Dedifferentiated amniotic fluid mesenchymal stem cell (primary cell): ENCODE measurements at regions not wholly inside any gene's neighbourhood (a gene's known extent, or its start where the extent isn't known, plus 50 kb on each side); places are given as distances from the start of the nearest gene placed in this dataset.
"Not testable (repeated sequence)": the region's sequence is repeated elsewhere in the genome, so short reads cannot be mapped to it uniquely, and the experiment has no call there.

Experiments
- DNase-seq: peaks from one replicate; pipeline ENCODE4 v3.0.0-alpha.2; 2016; ENCODE audit errors: extremely low spot score

DNA sequence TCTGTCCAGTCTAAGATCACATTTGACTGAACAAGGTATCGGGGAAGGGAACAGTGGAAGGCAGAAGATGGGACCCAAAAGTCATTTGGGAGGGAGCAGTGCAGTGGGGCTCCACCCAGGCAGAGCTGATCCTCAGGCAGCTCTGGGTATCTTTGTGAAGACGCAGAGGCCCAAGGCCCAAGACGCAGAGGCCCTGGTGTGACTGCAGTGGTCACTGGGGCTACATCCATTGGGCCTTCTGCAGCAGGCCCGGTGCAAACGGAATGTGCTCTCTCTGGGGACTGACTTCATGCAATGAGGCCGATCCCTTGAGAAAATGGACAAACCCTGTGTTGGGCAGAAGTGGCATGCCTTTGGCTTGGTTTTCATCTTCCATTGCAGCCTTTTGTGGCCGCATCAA, 463.4 kb upstream of the ZNF507 start:
- DNase-seq, result no peak

DNA sequence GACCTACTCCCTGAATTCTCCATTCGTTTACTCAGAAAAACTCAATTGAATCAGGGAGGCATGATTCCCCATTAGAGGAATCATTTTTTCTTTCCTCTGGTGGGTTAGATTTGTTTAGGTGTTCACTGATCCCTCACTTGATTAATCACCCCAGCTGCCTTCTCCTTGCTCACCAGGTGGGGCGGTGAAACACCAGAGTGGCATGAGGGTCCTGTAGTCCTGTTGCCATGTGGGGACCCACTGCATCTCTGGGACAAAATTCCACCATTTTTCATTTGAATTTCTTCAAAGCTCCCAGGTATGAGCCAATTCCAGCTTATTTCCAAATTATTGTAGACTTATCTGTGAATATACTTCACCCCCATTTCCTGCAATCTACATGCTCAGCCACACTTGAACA, 462.7 kb upstream of the ZNF507 start:
- no peak for DNase-seq

DNA sequence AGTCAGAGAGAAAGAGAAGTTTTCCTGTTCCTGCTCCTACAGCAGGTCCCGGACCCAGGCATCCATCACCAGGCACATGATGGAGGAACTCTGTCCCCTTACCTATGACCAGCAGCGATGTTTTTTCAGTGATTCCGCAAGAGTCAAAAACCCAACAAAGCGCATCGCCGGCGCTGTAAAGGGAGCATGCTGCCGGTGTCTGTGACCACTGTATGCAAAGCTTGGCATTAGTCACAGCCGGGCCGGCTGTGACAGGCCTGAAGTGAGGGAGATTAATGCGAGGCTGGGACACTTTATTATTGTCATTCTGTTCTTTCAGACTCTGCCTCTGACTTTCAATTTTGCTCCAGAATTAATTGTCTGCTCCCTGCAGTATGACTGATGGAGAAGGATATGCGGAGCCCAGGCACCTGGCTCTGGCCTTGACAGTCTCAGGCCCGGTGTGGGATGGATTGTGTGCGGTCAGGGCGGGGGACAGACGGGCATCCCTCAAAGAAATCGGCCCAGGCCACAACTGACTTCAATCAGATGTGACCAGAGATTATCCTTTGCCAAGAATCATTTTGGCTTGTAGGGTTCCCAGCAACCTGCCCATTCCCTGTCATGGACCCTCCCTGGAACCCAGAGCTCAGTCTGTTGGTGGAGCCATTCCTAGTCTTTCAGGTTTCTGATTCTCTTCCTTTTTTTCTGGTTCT, 462.0 kb upstream of the ZNF507 start:
- DNase-seq, result no peak

DNA sequence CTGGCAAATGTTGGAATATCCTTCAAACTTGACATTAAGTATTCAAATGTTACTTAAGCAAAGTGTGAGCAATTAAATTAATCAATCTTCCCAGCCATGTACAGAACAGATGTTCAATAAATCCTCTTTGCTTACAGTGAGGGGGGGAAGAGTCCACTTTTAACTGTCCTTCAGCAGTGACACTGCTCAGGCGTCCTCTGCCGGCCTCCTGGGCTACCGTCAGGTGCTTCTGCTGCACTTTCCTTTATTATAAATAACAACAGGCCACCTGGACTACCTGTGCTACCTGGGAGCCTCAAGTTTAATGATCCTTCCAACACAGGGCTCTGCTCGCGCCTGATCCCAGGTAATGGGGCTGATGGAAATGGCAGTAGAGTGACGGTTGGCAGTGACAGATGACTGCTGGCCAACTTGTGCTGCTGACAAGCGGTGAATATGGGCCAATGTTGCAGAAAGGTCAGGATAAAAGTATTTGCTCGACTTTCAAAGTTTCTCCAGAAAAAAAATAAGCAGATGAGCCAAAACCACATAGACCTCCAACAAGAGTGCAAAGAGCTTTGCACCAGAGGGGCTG, 460.0 kb upstream of the ZNF507 start:
- no peak for DNase-seq

- DNase-seq, result no peak
These were observed 455.2 kb upstream of the ZNF507 start for GRCh38 chr19:31890230-31890629.

- no peak for DNase-seq
These were observed 453.4 kb upstream of the ZNF507 start for GRCh38 chr19:31892060-31892459.

- not testable (repeated sequence) for DNase-seq
These were observed 451.9 kb upstream of the ZNF507 start for GRCh38 chr19:31893491-31893890.

DNA sequence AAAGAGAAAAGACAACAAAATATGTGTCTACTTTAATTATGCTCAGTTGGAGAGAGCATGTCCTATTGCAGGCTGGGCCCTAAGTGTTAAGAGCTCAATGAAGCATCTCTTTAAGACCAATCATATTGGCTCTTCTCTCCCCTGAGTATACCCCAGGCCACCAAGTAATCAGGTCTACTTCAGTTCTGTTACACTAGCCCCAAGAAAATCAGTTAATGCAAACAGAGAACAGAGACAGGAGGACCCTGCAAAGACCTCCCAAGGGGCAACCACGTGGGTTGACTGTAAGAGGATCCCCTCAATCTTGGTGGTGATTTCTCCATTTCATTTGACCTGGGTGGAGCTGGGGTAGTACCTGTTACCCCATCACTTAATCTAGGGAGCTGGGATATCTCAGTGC, 451.0 kb upstream of the ZNF507 start:
- DNase-seq, result no peak

DNA sequence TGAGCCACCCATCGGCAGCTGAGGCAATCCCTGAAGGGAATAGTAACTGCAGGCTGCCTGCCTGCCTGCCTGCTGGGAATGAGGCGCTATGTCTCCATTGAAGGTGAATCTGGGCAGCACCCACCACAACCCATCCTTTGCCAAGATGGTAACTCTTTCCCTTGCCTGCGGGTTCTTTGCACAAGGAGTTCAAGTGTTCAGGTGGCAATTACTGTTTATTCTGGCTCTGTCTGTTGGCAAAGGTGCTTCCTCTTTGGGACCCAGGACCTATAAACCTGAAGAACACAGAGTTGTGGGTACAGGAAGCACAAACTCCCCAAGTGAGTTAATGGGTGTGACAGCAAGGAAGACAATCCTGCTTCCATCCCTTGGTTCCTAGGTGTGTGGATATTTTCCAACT, 448.1 kb upstream of the ZNF507 start:
- DNase-seq, result no peak

GRCh38 chr19:31900991-31901390, 444.4 kb upstream of the ZNF507 start:
- no peak for DNase-seq

GRCh38 chr19:31902821-31903220, 442.6 kb upstream of the ZNF507 start:
- no peak for DNase-seq

DNA sequence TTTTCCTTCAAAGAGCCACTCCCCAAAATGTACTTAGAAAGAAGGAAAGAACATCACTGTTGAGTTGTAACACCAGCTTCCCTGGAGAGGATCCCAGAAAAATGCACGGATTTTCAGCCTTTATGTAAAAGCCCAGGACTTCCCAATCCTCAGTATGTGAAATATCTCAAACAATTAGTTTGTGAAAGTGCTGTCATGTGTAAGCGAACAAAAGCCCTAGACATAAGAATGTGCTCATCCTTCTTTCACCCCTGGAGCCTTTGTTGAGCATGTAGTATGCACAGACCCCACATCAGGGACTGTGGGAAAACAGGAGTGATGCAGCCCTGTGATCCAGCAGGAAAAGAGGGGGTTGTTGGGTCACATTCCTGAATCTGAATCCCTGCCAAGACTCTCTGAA, 441.4 kb upstream of the ZNF507 start:
- no peak for DNase-seq

GRCh38 chr19:31906111-31906871, 439.1 kb upstream of the ZNF507 start:
- DNase-seq, result no peak

GRCh38 chr19:31907661-31908060, 437.7 kb upstream of the ZNF507 start:
- no peak for DNase-seq

GRCh38 chr19:31908080-31908479, 437.3 kb upstream of the ZNF507 start:
- DNase-seq, result no peak

- DNase-seq, result no peak
These were observed 436.7 kb upstream of the ZNF507 start for GRCh38 chr19:31908496-31909225.

DNA sequence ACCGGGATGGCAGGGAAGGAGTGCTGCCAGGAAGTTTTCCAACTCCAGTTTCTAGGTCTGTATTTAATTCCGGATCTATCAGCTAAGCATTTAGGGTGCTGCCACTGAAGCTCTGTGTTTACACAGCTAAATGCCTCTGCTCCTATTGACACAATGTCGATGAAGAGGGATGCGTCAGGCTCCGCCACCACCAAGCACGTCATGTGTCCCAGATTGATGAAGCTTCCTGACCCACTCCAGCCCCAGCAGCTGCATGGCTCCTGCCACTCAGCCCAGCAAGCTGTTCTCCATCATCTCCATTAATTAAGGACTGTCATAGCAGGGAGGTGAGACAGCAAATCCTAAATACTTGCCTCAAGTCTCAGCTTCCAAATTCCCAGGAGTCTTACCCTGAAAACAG, 435.2 kb upstream of the ZNF507 start:
- no peak for DNase-seq

DNA sequence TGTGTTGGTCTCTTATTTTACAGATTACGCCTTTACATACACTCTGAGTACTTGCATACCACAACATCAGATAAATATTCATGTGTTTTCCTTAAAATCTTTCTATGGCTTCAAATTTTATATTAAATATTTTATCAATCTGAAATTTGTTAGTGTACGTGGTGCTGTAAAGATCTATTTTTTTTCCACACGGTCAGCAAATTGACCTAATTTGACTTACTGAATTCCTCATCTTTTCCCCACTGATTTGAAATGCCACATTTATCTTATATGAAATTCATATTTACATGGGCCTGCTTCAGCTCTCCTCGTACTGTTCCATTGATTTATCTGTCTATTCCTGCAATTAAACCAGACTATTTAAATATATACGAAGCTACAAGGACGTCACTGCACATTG, 433.8 kb upstream of the ZNF507 start:
- no peak for DNase-seq

GRCh38 chr19:31913103-31913661, 432.2 kb upstream of the ZNF507 start:
- DNase-seq, result no peak

DNA sequence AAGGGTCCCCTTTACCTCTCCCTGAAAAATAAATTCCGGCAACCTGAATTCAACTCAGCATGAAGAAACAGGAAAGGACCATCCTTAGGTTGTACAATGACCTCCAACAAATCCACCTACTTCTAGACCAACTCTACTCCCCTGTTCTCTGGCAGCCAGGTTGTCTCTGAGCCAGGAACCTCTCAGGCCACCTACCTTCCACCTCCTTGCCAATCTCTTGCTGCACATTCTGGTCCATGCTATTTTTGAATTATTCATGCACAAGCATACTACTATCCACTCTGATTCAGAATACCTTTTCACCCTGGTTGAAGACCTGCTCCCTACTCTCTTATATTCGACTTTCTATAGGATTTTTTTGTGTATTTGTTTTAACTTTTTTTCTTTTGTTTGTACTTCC, 415.0 kb upstream of the ZNF507 start:
- no peak for DNase-seq

DNA sequence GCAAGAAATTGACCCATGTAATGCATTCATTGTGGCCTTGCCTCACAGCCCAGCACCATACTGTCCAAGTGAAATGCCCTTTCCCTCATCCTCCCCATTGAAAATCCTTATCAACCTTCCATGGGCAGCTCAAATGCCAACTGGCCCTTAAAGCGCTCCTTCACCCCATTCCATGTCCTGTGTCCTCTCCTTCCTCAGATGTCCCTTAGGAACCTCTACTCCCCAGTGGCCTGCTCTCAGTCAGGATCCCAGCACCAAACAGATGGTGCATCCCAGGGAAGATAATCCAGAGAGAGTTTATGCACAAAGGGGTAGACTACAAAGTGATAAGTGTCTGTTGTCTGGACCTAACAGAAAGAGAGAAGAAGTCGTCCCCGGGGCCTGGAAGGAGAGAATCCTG, 407.4 kb upstream of the ZNF507 start:
- DNase-seq, result no peak

DNA sequence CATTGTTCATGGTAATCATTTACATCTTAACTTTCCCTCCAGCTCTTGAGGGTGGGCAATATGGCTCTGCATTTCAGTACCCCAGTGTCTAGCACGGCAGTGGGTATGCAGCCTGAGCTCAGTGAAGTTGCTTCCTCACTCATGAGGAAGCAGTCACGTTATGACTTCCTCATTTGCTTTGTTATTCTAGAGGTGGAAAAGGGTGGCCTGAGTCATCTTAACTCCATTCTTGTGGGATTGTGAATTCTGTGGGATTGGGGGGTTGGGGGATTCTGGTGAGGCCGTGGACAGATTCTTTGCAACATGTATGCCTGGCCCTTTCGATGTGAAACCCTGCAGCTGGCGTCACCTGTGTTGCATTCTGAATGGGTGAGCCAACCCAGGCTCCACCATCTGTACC, 406.7 kb upstream of the ZNF507 start:
- DNase-seq, result no peak
